ENCODE measurements at regions not wholly inside any gene's neighbourhood (a gene's known extent, or its start where the extent isn't known, plus 50 kb on each side); places are given as distances from the start of the nearest gene placed in this dataset.

- no peak for TF ChIP-seq CTCF (IDR thresholded peaks at IDR 0.05)
- TF ChIP-seq ESRRA (CRISPR knock-in tag; IDR thresholded peaks at IDR 0.05; ENCODE audit: borderline replicate concordance), result no peak
- TF ChIP-seq E2F1 (CRISPR knock-in tag; IDR thresholded peaks at IDR 0.05), result no peak
- no peak for TF ChIP-seq E2F4 (CRISPR knock-in tag; IDR thresholded peaks at IDR 0.05; ENCODE audit: borderline replicate concordance, low read depth)
- no peak for TF ChIP-seq ARID4B (CRISPR knock-in tag; IDR thresholded peaks at IDR 0.05; ENCODE audit: borderline replicate concordance)
- TF ChIP-seq NR3C1 (CRISPR knock-in tag; conservative IDR thresholded peaks at IDR 0.05; ENCODE audit: low read depth), result no peak
Measured at GRCh38 chr17:72390675-72391508, 270.1 kb downstream of the SOX9 start.

Data from WTC11 (cell line).